Fibroblast of villous mesenchyme (primary cell): ENCODE measurements at regions not wholly inside any gene's neighbourhood (a gene's known extent, or its start where the extent isn't known, plus 50 kb on each side); places are given as distances from the start of the nearest gene placed in this dataset.
A peak's percentile ranks its signal among the peaks of the same experiment; 100 is the strongest.
"Not testable (repeated sequence)": the region's sequence is repeated elsewhere in the genome, so short reads cannot be mapped to it uniquely, and the experiment has no call there.

Source experiments
- DNase-seq: peaks from one replicate; pipeline ENCODE4 v3.0.0-alpha.2; 2010; ENCODE audit warnings: low read depth
- H3K4me3 ChIP-seq: 2 replicates; pipeline ENCODE4 v1.5.1; 2011; ENCODE audit warnings: low read depth, mild to moderate bottlenecking, low read length
- CTCF ChIP-seq: IDR thresholded peaks from 2 replicates; pipeline ENCODE4 v1.5.1; 2012; ENCODE audit warnings: low read depth, mild to moderate bottlenecking, low read length; ENCODE audit not compliant: insufficient read depth

- DNase-seq: no peak
Observed at GRCh38 chr6:141195251-141195832, 937.4 kb upstream of the GJE1 start.

GRCh38 chr6:141183368-141183767 lies 949.4 kb upstream of the GJE1 start:
- TF ChIP-seq CTCF: no peak
- H3K4me3 ChIP-seq: no peak overlapping the region
- DNase-seq: no peak

More at GRCh38 chr6:141195251-141195832, 937.4 kb upstream of the GJE1 start:
- peak; percentile 24 for TF ChIP-seq CTCF
- H3K4me3 ChIP-seq: no peak overlapping the region

GRCh38 chr6:141175458-141175857 lies 957.3 kb upstream of the GJE1 start:
- not testable (repeated sequence) for H3K4me3 ChIP-seq, DNase-seq

GRCh38 chr6:141174932-141175331 lies 957.8 kb upstream of the GJE1 start:
- no peak for TF ChIP-seq CTCF

GRCh38 chr6:141173529-141173928 lies 959.2 kb upstream of the GJE1 start:
- H3K4me3 ChIP-seq: no peak overlapping the region
- no peak for TF ChIP-seq CTCF
- DNase-seq: no peak

More at GRCh38 chr6:141174932-141175331, 957.8 kb upstream of the GJE1 start:
- DNase-seq: no peak
- H3K4me3 ChIP-seq: no peak overlapping the region

GRCh38 chr6:141169419-141169818 lies 963.3 kb upstream of the GJE1 start:
- no peak overlapping the region for H3K4me3 ChIP-seq
- no peak for TF ChIP-seq CTCF
- peak; percentile 61 for DNase-seq

GRCh38 chr6:141167945-141168344 lies 964.8 kb upstream of the GJE1 start:
- no peak overlapping the region for H3K4me3 ChIP-seq
- no peak for TF ChIP-seq CTCF
- no peak for DNase-seq
